Activated T-helper 1 cell treated with Interleukin-2 at 50 U/mL for 16 hours (primary cell): ENCODE measurements at regions not wholly inside any gene's neighbourhood (a gene's known extent, or its start where the extent isn't known, plus 50 kb on each side); places are given as distances from the start of the nearest gene placed in this dataset.
"Not testable (repeated sequence)": the region's sequence is repeated elsewhere in the genome, so short reads cannot be mapped to it uniquely, and the experiment has no call there.

Experiments used
- DNase-seq: peaks from one replicate; pipeline ENCODE4 v3.0.0-alpha.2; 2020; ENCODE audit warnings: low read depth

GRCh38 chr11:116335891-116336290 is 436.9 kb downstream of the BUD13 start:
- no peak for DNase-seq

GRCh38 chr11:116335078-116335477 is 437.7 kb downstream of the BUD13 start:
- no peak for DNase-seq

- DNase-seq = no peak
Measured at GRCh38 chr11:116334596-116334995, 438.2 kb downstream of the BUD13 start.

- no peak for DNase-seq
Measured at GRCh38 chr11:116333001-116333535, 439.7 kb downstream of the BUD13 start.

- no peak for DNase-seq
Measured at GRCh38 chr11:116332391-116332790, 440.4 kb downstream of the BUD13 start.

- no peak for DNase-seq
Measured at GRCh38 chr11:116331381-116331780, 441.4 kb downstream of the BUD13 start.

GRCh38 chr11:116330439-116331185 is 442.2 kb downstream of the BUD13 start:
- DNase-seq = no peak

- DNase-seq = no peak
Measured at GRCh38 chr11:116329354-116330090, 443.3 kb downstream of the BUD13 start.

- DNase-seq = no peak
Measured at GRCh38 chr11:116328851-116329250, 443.9 kb downstream of the BUD13 start.

- no peak for DNase-seq
Measured at GRCh38 chr11:116328391-116328790, 444.4 kb downstream of the BUD13 start.

GRCh38 chr11:116326146-116326545 is 446.6 kb downstream of the BUD13 start:
- no peak for DNase-seq

GRCh38 chr11:116325247-116325646 is 447.5 kb downstream of the BUD13 start:
- DNase-seq = no peak

- not testable (repeated sequence) for DNase-seq
Measured at GRCh38 chr11:116324077-116324476, 448.7 kb downstream of the BUD13 start.

GRCh38 chr11:116317212-116317611 is 455.6 kb downstream of the BUD13 start:
- DNase-seq = no peak

- no peak for DNase-seq
Measured at GRCh38 chr11:116314006-116314405, 458.8 kb downstream of the BUD13 start.

- no peak for DNase-seq
Measured at GRCh38 chr11:116312570-116313391, 460.0 kb downstream of the BUD13 start.

- no peak for DNase-seq
Measured at GRCh38 chr11:116311206-116311605, 461.6 kb downstream of the BUD13 start.

- no peak for DNase-seq
Measured at GRCh38 chr11:116310698-116311097, 462.1 kb downstream of the BUD13 start.

- no peak for DNase-seq
Measured at GRCh38 chr11:116310226-116310625, 462.6 kb downstream of the BUD13 start.

GRCh38 chr11:116309446-116309845 is 463.3 kb downstream of the BUD13 start:
- DNase-seq = no peak

- no peak for DNase-seq
Measured at GRCh38 chr11:116302756-116303155, 470.0 kb downstream of the BUD13 start.

- DNase-seq = no peak
Measured at GRCh38 chr11:116301141-116301540, 471.6 kb downstream of the BUD13 start.
